OCI-LY1 (cell line): ENCODE measurements at regions not wholly inside any gene's neighbourhood (a gene's known extent, or its start where the extent isn't known, plus 50 kb on each side); places are given as distances from the start of the nearest gene placed in this dataset.

ENCODE experiments used
- H2AFZ ChIP-seq: fragments of 200-600 bp; sonication (generic), shearing (Covaris generic); 2 replicates; pipeline ENCODE4 v1.6.0; 2014; ENCODE audit warnings: antibody characterized with exemption, mild to moderate bottlenecking, low read length
- H3F3A ChIP-seq: fragments of 200-600 bp; sonication (generic), shearing (Covaris generic); 2 replicates; pipeline ENCODE4 v1.6.0; 2014; ENCODE audit warnings: mild to moderate bottlenecking, antibody characterized with exemption, low read length, moderate library complexity; ENCODE audit not compliant: insufficient read depth
- H3K27ac ChIP-seq: fragments of 200-600 bp; sonication (generic); 2 replicates; pipeline ENCODE4 v1.5.1; 2014; ENCODE audit warnings: low read length, mixed run types, mild to moderate bottlenecking, low read depth; ENCODE audit not compliant: poor library complexity, severe bottlenecking
- H3K27me3 ChIP-seq: fragments of 200-600 bp; sonication (generic); 2 replicates; pipeline ENCODE4 v1.6.0; 2014; ENCODE audit warnings: antibody characterized with exemption, mild to moderate bottlenecking, low read length, moderate library complexity; ENCODE audit not compliant: insufficient read depth
- H3K36me3 ChIP-seq: fragments of 200-600 bp; sonication (generic); 2 replicates; pipeline ENCODE4 v1.6.1; 2014; ENCODE audit warnings: mild to moderate bottlenecking, antibody characterized with exemption, low read length, moderate library complexity, mixed read lengths; ENCODE audit not compliant: insufficient read depth
- H3K4me1 ChIP-seq: fragments of 200-600 bp; sonication (generic); 2 replicates; pipeline ENCODE4 v1.5.1; 2014; ENCODE audit warnings: mild to moderate bottlenecking, low read length, moderate library complexity; ENCODE audit not compliant: insufficient read depth, severe bottlenecking
- H3K4me2 ChIP-seq: fragments of 200-600 bp; sonication (generic), shearing (Covaris generic); 2 replicates; pipeline ENCODE4 v1.6.1; 2014; ENCODE audit warnings: low read length
- H3K4me3 ChIP-seq: fragments of 200-600 bp; sonication (generic); 2 replicates; pipeline ENCODE4 v1.5.1; 2014; ENCODE audit warnings: low read length, low read depth, mild to moderate bottlenecking, mixed read lengths; ENCODE audit not compliant: poor library complexity, severe bottlenecking
- H3K79me2 ChIP-seq: fragments of 200-600 bp; shearing (Covaris generic); 2 replicates; pipeline ENCODE4 v1.6.1; 2016; ENCODE audit warnings: mixed run types, low read length, mixed read lengths; ENCODE audit not compliant: insufficient read depth
- H3K9ac ChIP-seq: fragments of 200-600 bp; sonication (generic), shearing (Covaris generic); 2 replicates; pipeline ENCODE4 v1.6.1; 2014; ENCODE audit warnings: mild to moderate bottlenecking, low read length, mixed read lengths
- H3K9me2 ChIP-seq: fragments of 200-600 bp; sonication (generic), shearing (Covaris generic); 2 replicates; pipeline ENCODE4 v1.6.1; 2014; ENCODE audit warnings: low read depth, mild to moderate bottlenecking, low read length, mixed read lengths
- H3K9me3 ChIP-seq: fragments of 200-600 bp; shearing (Covaris generic); 2 replicates; pipeline ENCODE4 v1.6.1; 2014; ENCODE audit warnings: low read length, mixed read lengths
- H4K20me1 ChIP-seq: fragments of 200-600 bp; sonication (generic), shearing (Covaris generic); 2 replicates; pipeline ENCODE4 v1.6.0; 2016; ENCODE audit warnings: mild to moderate bottlenecking, low read length; ENCODE audit not compliant: insufficient read depth
- EZH2 ChIP-seq: fragments of 200-600 bp; sonication (generic), shearing (Covaris generic); IDR thresholded peaks from 2 replicates; pipeline ENCODE4 v1.8.0; 2017; ENCODE audit warnings: borderline replicate concordance, mixed run types, mild to moderate bottlenecking, antibody characterized with exemption, low read length, moderate library complexity, mixed read lengths
- TF ChIP-seq, protein P1 (sequence below): fragments of 200-600 bp; sonication (generic), shearing (Covaris generic); IDR thresholded peaks from 2 replicates; pipeline ENCODE4 v1.5.1; 2017; ENCODE audit warnings: mild to moderate bottlenecking, antibody characterized with exemption, low read length, moderate library complexity, mixed read lengths

DNA sequence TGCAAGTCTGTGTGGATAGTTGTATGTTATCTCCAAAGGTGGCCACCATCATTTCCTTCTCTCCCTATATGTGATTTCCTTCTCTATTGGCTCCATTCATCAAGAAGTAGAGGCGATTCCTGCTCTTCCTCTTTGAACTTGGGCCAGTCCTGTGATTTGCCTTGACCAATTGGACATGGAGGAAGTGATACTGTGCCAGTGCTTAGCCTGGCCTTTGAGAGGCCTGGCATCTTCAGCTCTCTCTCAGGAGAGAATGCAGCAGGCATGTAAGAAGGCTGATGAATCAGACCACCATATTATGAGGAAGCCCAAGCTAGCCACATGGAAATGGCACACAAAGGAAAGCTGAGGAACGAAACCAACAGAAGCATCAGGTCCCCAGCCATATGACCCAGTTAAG is 195.0 kb upstream of the SVIL start:
- Histone ChIP-seq H3K9me3 (no peaks in the 10 kb centered on the region), H3F3A (no peaks in the 10 kb centered on the region), H3K79me2 (no peaks in the 10 kb centered on the region), H3K9ac (no peak overlapping the region), H3K9me2 (no peaks in the 10 kb centered on the region), H3K36me3 (no peaks in the 10 kb centered on the region), H3K27me3 (peaks cover 3% of the 10 kb centered on the region; the same call in 1 of the 2 replicates), H3K4me2 (no peak overlapping the region), H2AFZ (no peak overlapping the region), H4K20me1 (no peaks in the 10 kb centered on the region), H3K27ac (no peak overlapping the region), H3K4me3 (no peak overlapping the region), H3K4me1 (no peaks in the 10 kb centered on the region)
- TF ChIP-seq, protein P1, sequence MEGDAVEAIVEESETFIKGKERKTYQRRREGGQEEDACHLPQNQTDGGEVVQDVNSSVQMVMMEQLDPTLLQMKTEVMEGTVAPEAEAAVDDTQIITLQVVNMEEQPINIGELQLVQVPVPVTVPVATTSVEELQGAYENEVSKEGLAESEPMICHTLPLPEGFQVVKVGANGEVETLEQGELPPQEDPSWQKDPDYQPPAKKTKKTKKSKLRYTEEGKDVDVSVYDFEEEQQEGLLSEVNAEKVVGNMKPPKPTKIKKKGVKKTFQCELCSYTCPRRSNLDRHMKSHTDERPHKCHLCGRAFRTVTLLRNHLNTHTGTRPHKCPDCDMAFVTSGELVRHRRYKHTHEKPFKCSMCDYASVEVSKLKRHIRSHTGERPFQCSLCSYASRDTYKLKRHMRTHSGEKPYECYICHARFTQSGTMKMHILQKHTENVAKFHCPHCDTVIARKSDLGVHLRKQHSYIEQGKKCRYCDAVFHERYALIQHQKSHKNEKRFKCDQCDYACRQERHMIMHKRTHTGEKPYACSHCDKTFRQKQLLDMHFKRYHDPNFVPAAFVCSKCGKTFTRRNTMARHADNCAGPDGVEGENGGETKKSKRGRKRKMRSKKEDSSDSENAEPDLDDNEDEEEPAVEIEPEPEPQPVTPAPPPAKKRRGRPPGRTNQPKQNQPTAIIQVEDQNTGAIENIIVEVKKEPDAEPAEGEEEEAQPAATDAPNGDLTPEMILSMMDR: no peak
- TF ChIP-seq EZH2: no peak

DNA sequence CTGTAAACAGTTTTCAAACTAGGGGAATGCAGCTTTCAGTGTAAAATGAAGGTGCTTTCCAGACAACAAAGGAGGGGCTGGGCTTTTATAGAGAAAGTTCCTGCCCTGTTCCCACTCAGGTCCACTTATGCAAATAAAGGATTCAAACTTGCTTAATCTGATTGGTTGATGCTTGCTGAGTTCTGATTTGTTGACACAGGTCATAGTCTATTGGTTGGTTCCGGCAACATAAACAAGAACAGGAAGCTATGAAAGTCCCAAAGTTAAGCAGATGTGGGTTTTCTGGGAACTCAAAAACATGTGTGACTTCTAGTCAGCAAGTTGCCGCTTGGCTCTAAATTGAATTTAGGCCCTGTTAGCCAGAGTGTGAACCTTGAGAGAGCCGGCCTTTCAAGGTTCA is 194.2 kb upstream of the SVIL start:
- Histone ChIP-seq H3K4me1 (no peaks in the 10 kb centered on the region), H2AFZ (no peak overlapping the region), H3K27me3 (peaks cover 3% of the 10 kb centered on the region; the same call in 1 of the 2 replicates), H3K9ac (no peak overlapping the region), H4K20me1 (no peaks in the 10 kb centered on the region), H3K9me2 (no peaks in the 10 kb centered on the region), H3K4me2 (no peak overlapping the region), H3F3A (no peaks in the 10 kb centered on the region), H3K27ac (no peak overlapping the region), H3K36me3 (no peaks in the 10 kb centered on the region), H3K9me3 (no peaks in the 10 kb centered on the region), H3K79me2 (no peaks in the 10 kb centered on the region), H3K4me3 (no peak overlapping the region)
- TF ChIP-seq, protein P1: no peak
- TF ChIP-seq EZH2: no peak

DNA sequence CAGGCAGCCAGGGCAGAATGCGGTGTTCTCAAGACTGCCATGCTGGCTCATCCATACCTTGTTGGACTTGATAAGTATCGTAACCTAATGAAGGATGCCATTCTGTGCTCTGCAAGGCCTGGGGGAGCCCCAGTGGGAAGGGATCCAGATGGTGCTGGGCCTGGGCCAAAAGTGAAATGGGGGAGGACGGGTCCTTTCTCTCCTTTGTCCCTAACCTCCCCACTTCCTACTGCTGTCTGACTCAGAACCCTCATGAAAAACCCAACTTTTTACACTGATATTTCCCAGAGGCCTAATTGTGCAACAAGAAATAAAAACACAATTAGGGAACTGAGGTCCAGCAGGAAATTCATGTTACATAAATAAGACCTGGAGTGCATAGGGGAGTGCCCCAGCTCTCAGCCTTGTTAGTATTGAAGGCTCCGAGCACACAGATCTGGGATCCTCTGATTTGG is 193.7 kb upstream of the SVIL start:
- no peaks in the 10 kb centered on the region for H4K20me1 ChIP-seq
- H3F3A ChIP-seq: no peaks in the 10 kb centered on the region
- H3K9me3 ChIP-seq: no peaks in the 10 kb centered on the region
- H3K27me3 ChIP-seq: peaks cover 3% of the 10 kb centered on the region; the same call in 1 of the 2 replicates
- H3K36me3 ChIP-seq: no peaks in the 10 kb centered on the region
- H3K4me2 ChIP-seq: no peak overlapping the region
- H3K4me1 ChIP-seq: no peaks in the 10 kb centered on the region
- TF ChIP-seq, protein P1: no peak
- no peak for TF ChIP-seq EZH2
- H3K27ac ChIP-seq: no peak overlapping the region
- no peaks in the 10 kb centered on the region for H3K79me2 ChIP-seq
- H3K9ac ChIP-seq: no peak overlapping the region
- H3K9me2 ChIP-seq: no peaks in the 10 kb centered on the region
- no peak overlapping the region for H2AFZ ChIP-seq
- no peak overlapping the region for H3K4me3 ChIP-seq
